HG02938 (cell line): ENCODE measurements at regions not wholly inside any gene's neighbourhood (a gene's known extent, or its start where the extent isn't known, plus 50 kb on each side); places are given as distances from the start of the nearest gene placed in this dataset.
"Not testable (repeated sequence)": the region's sequence is repeated elsewhere in the genome, so short reads cannot be mapped to it uniquely, and the experiment has no call there.

Experiments
- ATAC-seq: cut with Tn5 transposase; IDR thresholded peaks from one replicate; pipeline ENCODE4 v1.9.1; 2021; ENCODE audit warnings: mild to moderate bottlenecking, moderate library complexity; ENCODE audit not compliant: unreplicated experiment

DNA sequence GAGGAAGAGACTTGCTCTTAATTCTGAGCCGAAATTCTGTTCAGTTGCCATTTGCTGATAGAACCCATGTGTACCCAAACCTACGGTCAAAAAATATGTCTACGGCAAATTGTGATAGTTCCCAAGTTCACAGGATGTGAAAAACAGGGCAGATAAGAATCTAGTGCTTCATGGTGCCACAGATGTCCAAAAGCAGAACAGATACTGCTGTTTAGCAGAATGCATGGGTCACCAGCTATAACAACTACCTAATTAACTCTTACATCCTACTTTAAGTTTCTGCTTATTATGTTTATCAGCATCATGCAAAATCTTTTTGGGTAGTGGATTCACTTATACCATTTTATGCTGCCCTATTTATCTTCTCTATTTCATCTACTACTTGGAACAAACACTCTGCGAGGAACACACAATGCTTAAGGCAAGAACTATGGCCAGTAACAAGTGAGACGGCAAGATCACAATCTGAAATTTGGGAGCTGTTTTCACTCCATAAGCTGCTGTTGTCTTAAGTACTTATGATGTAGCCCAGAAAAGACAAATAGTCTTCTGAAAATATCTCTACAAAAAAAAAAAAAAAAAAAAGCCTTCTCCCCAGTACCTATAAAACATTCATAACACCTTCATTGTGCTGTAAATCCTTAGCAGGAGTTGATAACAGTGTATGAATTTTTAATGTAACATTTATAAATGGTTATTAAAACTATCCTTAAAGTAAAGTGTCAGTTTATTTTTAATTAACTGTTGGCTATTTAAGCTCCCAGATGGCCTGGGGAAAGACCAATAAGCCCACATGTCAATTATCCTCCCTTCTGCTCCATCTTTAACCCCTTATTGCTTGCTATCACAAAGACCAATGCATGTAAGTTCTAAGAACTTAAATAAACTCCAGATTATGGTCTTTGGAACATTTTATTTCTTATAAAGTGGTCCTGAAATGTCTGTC, 232.3 kb downstream of the TLR4 start:
- ATAC-seq: peak; percentile 99

DNA sequence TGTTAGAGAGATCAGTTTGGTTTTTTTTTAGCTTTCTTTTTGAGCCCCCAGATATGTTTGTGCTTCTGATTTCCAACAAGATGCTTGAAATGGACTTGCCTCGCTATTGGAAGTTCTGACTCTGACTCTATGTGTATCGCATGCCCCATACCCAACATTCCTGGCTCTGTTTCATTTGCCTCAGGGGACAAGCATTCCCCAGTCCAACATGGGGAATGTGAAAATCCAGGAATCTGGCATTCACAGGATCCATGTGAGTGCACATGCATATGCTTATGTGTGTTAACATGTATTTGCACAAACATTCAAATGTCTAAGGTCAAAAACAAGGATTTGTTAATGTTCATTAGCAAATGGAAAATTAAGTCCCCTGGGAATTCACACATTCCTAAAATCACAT, 233.9 kb downstream of the TLR4 start:
- ATAC-seq: no peak

- ATAC-seq: no peak
Observed at GRCh38 chr9:117938896-117939295, 234.7 kb downstream of the TLR4 start.

DNA sequence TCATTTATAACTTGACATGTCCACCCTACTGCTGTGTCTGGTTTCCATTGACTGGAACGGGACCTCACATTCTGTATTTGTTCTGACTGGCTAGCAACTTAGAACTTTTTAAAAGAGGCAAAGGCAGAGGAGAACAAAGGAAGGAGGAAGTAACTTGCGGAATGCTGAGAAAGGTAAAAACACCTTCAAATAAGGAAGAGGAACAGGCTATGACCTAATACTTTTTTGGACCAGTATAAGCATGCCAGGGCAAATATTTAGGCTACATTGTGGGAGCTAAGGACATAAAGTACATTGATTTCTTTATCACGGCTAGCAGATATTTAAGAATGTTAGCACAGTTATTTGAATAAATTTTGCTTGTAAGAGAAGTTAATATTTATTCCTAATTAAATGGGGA, 240.5 kb downstream of the TLR4 start:
- ATAC-seq: not testable (repeated sequence)

GRCh38 chr9:117945286-117945685, 241.1 kb downstream of the TLR4 start:
- ATAC-seq: no peak

GRCh38 chr9:117951127-117951526, 246.9 kb downstream of the TLR4 start:
- no peak for ATAC-seq

- no peak for ATAC-seq
Observed at GRCh38 chr9:117952581-117952980, 248.4 kb downstream of the TLR4 start.

- no peak for ATAC-seq
Observed at GRCh38 chr9:117957267-117957666, 253.1 kb downstream of the TLR4 start.

GRCh38 chr9:117958726-117959125, 254.5 kb downstream of the TLR4 start:
- no peak for ATAC-seq

DNA sequence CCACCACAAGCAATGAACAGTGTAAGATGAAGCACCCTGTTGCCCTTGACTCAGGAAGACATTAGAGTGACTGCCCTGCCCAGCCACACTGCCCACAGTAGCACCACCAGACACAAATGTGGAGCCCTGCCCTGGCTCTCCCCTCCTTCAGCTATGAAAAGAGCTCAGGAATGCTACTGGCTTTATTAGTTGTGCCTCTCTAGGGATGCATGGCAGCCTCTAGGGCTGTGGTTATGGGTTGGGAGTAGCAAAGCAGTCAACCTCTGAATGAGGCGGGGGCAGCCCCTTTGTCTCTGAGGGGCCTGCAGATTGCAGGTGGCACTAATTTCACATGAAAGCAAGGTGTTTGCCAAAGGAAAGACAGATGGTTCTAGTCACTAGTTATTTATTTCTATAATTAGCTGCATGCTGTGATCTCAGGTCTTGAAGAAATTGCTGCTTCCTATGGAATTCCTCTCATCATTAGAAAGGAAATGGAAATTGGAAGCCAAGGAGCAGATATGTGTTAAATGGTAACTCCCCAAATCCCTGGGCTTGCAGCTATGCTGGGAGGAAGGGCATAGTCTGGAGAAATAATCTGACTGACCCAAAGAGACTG, 259.4 kb downstream of the TLR4 start:
- no peak for ATAC-seq

DNA sequence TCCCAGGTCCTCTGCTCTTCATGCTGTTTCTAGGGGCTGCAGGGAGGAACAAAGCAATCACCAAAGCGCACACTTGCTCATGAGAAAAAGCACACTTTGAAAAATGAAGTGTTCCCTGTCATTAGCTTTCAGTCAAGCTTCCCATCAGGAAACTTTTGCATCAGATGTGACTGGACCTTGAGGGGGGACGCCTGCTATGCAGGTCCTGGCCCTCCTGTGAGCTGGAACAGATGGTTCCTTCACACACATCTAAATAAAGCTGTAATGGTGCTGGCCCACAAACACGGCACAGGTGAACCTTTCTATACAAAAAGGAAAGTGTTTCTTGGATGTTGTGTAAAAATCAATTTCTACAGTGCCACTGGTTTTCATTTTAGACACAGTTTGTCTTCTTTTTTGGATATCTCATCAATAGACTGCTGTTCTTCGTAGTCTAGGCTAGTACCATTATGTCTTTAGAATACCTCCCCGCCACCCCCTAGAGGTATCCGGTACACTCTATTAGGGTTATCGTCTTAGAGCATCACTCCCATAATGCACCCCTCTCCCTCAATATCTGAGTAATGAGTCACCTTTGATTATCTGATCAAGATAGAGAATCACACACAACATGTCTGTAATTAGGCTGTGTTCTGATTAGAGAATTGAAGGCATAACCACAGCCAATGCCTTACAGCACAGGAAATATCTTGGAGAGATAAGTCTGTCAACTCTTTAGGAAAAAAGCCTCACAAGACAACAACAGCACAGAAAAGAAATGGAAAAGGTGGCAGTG, 266.3 kb downstream of the TLR4 start:
- no peak for ATAC-seq

- no peak for ATAC-seq
Observed at GRCh38 chr9:117974108-117974507, 269.9 kb downstream of the TLR4 start.

GRCh38 chr9:117979914-117980313, 275.7 kb downstream of the TLR4 start:
- ATAC-seq: no peak

DNA sequence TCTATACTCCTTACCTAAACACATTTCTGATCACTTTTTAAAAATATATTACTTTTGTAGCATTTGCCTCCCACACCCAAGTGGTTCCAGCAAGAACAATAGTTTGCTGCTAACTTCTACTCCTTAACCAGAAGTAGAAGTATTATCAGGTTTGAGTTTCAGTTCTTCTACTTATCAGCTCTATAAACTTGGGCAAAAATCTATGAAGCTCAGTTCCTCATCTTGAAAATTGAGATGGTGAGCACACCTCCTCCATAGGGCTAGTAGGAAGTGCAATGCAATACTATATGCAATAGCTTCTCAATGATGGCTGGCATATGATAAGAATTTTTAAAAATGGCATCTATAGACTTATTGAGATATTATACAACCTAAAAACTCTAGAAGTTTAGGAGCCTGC, 283.7 kb downstream of the TLR4 start:
- no peak for ATAC-seq

DNA sequence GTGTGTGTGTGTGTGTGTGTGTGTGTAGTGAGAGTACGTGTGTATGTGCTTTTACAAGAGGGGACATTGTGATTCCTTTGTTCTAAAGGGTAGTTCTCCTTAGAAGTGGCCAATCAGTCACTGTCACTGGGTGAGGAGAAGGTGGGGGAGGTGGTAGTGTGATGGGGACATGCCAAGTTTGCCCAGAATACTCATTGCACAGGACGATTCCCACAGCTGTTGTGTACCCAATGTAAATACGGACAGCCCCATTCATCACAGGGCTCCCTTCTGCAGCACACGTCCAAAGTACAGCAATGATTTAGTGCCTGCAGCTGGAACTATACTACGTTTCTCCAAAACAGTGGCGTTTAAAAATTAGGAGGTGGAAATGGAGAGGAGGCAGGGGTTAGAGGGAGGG, 287.8 kb downstream of the TLR4 start:
- no peak for ATAC-seq

DNA sequence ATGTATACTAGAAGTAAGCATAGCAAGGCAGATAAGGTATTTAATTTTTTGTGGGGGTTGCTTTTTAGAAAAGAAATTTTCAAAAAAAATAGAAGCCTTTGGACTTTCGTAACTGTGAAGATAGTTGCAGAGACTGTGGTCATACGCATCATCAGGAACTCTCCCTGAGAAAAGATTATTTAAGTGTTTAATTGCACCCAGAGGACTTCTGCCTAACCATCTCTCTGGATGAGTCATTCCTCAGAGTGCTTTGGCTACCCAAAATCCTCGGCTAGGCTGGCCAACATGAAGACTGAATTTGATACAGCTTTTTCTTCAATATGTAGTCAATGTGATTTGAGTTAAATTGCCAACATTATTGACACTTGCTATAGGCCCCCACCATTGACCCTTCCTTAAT, 296.4 kb downstream of the TLR4 start:
- ATAC-seq: no peak

GRCh38 chr9:118003240-118003639, 299.0 kb downstream of the TLR4 start:
- no peak for ATAC-seq

DNA sequence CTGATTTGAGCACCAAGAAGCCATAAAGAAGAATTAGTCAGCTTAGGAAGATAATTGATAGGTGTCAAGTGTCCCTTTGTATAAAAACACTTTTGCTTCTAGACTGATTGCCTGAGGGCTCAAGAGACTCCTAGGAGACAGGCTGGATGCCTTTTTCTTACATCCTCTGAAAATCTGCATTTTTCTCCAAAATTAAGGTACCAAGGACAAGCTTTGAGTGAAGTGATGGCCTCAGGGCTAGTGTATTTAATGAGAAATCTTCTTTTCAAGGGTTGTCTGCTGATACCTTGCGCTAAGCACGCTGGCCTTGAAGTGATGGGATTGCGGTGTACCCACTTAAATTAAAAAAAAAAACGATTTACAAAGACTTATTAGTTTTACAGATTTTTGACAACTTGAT, 304.0 kb downstream of the TLR4 start:
- no peak for ATAC-seq

GRCh38 chr9:118009614-118010013, 305.4 kb downstream of the TLR4 start:
- ATAC-seq: no peak

- no peak for ATAC-seq
Observed at GRCh38 chr9:118017607-118018122, 313.5 kb downstream of the TLR4 start.

DNA sequence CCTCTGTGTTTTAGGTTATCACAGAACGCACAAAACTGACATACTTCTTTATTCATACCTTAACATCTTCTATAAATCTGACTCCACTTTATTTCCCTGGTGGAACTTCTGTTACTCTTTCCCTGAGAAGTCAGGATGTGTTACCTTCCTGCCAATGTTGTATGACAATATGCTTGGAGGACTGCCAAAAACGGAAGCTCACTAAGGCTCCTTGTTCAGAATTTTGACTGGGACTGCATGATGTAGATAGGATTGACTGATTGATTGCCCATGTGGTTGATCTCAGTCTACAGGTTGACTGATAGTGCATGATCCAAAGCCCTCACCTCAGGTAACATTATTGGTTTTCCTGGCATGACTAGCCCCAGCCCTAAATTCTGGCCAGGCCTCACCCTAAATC, 319.4 kb downstream of the TLR4 start:
- ATAC-seq: no peak
